ENCODE measurements at regions not wholly inside any gene's neighbourhood (a gene's known extent, or its start where the extent isn't known, plus 50 kb on each side); places are given as distances from the start of the nearest gene placed in this dataset.
"Not testable (repeated sequence)": the region's sequence is repeated elsewhere in the genome, so short reads cannot be mapped to it uniquely, and the experiment has no call there.

DNA sequence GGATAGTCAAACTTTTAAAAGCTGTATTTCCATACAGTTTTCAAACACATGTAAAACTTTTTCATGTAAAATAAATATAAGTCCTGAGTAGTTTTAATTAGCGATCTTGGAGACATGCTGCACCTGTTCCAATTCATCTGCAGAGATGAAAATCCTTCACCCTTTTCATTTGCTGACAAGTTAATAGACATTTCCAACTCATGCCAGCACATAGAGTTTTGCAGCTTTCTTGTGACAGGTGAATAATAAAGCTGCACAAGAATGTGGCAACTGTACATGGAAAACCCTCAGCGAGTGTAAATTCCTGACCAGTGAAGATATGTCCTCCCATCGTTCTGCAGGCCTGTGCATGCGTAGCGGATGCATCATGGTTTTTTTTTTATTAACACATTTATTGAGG is 771.4 kb downstream of the TDRD15 start:
- no peak for DNase-seq

DNA sequence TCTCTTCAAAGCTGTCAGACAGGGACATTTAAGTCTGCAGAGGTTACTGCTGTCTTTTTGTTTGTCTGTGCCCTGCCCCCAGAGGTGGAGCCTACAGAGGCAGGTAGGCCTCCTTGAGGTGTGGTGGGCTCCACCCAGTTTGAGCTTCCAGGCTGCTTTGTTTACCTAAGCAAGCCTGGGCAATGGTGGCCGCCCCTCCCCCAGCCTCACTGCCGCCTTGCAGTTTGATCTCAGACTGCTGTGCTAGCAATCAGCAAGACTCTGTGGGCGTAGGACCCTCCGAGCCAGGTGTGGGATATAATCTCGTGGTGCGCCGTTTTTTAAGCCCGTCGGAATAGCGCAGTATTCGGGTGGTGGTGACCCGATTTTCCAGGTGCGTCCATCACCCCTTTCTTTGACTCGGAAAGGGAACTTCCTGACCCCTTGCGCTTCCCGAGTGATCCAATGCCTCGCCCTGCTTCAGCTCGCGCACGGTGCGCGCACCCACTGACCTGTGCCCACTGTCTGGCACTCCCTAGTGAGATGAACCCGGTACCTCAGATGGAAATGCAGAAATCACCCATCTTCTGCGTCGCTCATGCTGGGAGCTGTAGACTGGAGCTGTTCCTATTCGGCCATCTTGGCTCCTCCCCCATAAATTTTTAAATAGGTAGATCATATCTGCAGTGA is 785.1 kb downstream of the TDRD15 start:
- not testable (repeated sequence) for DNase-seq

DNA sequence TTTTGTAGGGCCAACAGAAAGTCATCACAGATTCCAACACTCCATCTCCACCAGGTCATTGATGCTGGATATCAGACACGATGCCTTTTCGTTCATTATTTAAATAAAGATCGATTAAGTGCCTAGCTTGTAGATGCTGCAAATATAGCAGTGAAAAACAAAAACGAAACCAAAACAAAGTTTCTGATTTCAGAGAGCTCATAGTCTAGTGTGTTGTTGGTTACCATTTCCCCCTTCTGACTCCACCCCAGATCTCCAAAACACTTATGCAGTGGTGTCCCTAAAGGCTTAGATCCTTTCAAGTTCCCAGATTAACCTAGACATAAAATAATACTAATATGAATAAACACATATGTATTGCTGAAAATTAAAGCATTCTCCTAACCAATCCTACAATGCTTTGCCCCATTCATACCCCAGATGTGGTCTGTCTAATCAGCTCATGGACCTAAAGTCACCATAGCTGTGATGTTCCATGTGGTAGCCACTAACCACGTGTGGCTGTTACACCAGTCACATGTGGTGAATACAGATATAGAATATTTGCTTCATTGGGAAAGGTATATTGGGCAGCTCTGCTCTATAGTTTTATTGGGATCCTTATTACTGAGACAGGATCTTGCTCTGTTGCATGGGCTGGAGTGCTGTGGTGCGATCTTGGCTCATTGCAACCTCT is 787.2 kb downstream of the TDRD15 start:
- no peak for DNase-seq

DNA sequence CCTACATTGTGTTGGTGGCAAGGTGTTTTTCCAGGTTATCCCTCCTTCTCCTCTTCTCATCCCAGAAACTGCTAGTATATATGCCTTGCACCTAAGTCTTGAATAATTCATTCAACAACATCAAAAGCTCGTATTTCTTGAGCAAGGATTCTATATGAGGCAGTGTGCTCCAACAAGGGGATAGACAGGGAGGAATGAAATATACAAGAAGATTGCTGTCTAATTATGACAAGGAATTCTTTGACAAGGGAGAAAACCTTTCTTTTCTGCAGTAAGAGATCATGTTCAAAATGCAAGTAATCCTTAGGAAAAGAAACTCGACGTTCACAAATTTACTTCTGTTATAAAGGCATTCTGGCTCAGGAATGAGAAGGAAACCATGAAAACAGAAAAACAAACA is 788.6 kb downstream of the TDRD15 start:
- no peak for DNase-seq

DNA sequence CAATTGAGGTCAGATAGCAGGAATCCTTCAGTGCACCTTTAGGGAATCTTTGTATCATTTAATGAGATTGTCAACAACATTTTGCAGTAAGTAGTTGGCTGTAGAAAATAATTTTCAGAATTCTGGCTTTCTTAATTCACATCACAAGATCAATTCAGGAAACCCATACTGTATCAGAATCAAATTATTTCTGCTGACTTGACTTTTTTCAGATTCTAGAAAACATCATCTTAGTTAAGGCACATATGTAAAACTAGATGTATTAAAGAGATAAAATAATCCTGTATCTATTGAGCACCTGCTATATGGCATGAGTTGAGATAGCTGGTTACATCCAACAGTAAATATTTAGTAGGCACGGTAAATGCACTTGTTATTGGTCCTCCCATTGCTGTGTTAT is 791.4 kb downstream of the TDRD15 start:
- no peak for DNase-seq

DNA sequence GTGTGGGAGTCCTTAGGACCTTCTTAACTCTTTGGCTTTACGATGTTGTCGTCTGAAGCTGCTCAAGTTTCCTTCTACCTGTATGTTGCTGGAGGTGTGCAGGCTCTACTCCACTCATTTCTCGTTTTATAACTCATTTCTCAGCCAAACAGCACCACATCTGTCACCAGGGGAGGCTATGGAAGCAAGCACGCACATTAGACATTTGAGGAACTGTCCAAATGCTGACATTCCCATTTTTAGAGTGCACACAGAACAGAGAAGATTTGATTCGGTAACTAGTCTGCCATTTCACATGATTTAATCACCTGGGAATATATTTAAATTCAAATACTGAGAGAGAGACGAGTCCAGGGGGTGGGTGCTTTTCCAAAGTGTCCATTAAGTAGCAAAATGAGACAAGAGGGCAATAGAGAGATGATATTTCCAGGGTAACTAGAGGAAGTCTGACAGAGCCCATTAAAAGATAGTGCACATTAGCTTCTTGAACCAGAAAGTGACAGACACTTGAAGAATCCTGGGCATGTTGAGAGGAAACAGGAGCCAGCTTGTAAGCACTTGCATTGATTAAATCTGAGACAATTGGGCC is 793.3 kb downstream of the TDRD15 start:
- no peak for DNase-seq

DNA sequence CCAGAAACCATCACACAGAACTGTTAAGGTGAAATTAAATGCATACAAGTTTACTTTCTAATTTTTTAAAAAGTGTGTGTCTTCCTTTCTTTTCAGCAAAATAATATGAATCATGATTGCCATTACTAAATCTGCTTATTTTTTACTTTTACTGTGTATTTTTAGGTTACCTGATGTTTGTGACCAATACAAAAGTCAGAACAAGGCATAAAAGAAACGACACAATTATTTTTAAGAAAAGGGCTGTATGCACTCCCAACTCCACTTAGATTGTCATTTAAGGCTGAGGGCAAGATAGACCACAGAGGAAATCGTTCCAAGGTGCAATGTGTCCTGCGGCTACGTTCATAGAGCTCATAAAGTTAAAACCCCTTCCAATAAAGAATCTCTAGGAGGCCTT is 797.0 kb downstream of the TDRD15 start:
- no peak for DNase-seq

DNA sequence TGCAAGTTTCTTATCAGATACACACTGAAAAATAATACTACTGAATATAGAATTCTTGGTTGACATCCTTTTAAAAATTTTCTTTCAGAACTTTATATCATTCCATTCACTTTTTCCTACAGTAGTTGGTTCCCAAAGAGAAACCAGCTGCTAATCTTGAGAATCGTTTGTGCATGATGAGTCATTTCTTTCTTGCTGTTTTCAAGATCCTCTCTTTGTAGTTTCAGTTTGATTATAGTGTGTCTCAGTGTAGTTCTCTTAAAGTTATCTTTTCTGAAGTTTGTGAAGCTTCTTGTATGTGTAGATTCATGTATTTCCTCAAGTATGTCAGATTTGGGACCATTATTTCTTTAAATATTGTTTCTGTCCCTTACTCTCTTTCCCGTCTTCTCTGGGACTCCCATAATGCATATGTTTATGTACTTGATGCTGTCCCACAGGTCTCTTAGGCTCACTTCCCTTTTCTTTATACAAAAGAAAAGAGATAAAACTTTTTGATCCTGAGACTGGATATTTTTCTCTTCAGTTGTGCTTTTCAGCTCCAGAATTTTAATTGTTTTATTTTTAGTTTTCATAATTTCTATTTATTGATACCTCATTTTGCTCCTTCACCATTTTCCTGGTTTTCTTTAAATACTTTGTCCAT is 801.0 kb downstream of the TDRD15 start:
- DNase-seq: no peak

DNA sequence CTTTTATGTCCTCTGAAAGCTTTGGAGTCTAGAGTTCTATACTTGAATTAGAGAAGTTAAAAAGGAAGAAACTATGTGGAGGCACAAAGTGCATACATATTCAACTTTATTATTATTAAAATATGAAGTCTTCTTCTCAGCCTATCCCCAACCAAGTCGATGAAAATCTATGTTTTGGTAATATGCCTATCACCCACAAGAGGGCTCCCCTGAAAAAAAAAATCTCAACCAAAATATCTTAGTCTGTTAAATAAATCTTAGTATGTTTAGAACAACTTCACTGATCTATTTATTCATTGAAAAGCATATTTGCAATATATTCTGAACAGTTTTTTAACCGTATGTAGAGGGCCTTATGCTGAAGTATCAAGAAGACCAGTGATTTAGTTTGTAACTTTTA is 804.5 kb downstream of the TDRD15 start:
- DNase-seq: no peak

DNA sequence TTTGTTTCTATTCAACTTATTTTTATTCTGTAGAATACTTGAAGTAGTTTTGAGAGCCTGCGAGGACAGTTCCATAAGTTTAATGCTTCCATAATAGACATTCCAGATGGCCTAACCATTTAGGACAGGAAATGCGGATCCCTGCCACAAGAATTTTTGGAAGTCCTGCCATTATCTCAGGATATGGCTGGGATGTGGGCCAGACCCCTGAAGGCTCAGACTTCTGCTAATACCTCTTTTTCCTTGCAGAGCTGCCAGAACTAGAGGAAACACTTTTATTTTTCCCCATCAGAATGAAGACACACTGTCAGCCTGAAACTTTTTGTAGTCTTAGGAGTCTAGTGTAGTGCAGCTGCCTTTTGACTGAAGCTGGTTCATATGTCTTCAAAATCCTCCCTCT is 806.5 kb downstream of the TDRD15 start:
- DNase-seq: no peak

DNA sequence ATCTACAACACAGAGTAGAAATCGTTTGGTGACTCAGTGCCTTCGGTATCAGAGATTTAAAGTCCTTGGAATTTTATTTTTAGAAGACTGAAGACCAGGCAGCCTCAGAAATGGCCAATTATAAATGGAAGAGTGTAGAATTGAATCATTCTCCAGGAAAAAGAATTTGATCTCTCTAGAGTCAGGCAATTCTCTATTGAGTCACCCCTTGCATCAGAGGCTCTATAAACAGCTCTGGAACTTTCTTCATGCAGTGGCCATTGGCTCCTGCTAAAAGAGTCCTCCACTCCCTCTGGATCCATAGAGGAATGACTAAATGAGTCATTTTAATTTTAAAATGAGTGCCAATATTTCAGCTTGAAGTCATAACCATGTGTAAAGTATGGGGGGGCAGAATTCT is 816.2 kb downstream of the TDRD15 start:
- peak; percentile 18 for DNase-seq

DNA sequence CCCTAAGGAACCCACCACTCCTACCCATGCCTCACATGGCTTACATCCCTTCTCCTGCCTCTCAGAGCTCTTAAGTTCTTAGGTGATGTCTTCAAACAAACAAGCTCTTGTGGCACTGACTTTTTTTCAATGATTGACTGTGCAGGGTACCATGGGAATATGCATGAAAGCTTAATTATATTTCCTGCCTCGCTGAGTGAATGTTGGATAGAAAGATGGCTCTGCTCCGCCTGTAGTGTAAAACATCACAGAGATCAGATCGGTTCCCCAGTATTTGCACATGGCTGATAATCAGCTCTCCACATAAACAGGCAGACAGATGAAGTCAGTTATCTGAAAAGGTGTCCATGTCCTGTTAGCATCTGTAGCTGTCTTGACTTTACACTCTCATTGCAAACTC is 820.8 kb downstream of the TDRD15 start:
- DNase-seq: no peak

DNA sequence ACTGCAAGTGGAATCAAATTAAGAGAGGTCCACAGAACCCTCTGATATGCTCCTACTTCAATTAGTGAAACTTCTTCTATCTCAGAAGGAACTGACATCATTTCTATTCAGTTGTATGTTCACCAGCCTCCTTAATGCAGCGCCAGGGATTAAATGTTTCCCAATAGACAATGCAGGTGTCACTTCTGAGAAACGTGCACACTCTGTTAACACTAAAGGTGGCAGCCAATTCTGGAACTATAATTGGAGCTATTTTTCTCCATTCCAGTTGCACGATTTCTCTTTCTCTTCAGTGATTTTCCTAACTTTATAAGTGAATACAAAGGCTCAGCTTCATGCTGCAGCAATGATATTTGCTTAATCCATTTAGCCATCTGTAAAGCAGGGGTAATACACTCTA is 821.9 kb downstream of the TDRD15 start:
- DNase-seq: no peak

DNA sequence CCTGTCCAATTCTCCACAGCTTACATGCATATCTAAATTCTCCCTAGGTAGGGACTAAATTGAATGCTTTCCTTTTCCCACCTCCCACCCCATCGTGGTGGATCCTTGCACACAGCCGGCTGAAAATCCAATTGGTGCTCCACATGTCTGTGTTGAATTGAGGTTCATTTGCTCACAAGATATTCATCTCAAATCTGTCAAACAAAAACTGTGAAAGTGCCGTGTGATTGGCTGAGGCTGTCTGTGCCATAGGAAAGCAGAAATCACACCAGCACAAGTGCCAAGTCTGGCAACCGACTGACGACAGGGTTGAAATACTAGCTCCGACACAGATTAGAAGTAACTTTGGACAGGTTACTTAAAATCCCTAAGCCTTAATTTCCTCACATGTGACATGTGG is 823.3 kb downstream of the TDRD15 start:
- no peak for DNase-seq

DNA sequence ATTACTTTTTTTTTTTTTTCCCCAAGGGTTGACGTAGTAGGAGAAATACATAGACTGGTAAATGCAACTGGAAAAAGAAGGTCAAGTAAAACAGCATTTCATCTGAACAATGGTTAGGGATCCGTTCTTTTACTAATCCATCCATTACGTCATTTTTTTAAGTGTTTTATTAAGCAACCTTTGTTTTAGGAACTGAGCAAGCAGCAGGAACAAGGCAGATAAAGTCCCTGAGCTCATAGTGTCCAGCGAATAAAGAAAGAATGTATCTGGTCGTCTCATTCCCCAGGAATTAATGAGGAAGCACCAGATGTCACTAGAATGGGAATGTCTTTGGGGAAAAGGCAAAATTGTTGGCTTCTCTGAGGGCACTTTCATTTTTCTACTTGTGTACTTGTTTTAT is 842.4 kb downstream of the TDRD15 start:
- DNase-seq: peak; percentile 4

DNA sequence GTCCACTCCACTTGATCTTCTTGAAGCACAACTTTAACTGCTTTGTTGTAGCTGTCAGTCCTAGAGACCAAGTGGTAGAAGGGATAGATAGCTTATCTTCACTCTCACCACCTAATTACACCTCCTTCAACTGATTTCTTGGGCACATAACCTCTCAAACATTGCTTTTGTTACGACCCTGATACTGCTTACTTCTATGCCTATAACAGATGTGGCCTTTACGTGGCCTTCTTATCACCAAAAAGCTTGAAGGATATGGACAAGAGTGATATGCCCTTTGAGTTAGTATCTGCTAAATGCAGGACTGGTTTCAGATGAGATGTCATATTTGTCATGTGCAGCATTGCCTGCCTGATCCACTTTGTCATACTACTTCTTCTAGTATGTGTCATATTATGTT is 847.2 kb downstream of the TDRD15 start:
- DNase-seq: no peak

DNA sequence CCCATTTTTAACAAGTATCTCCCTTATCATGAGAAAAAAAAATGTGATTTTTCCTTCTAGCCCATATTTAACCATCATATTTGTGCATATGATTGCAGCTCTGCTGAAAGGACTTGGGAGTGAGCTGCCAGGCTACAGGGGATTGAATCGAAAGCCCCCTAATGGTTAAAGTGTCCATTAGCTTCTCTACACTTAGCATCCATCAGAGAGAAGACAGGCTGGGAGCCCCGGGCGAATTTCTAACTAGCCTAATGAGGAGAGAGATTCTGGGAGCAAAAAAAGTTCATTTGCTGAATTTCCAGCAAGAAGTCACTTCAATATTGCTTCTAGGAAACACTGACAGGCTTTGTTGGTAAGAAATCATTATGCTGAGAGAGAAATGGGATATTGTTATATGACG is 848.8 kb downstream of the TDRD15 start:
- DNase-seq: no peak

DNA sequence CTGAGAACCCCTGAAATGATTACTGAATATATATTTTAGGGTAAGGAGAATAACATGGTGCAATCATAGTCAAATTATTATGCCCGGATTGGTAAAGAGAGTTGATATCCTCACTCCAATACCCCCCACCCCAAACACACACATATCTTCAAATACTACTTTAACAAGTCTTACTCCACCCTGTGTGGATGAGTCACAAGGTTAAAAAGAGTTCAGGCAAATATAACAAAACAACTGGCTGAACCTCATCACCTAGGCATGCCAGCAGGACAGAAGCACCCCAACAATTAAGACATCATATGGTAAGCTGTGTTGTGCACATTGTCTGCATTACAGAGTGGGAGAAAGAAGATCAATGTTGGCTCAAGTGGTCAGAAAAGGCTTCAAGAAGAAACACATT is 857.4 kb downstream of the TDRD15 start:
- no peak for DNase-seq

DNA sequence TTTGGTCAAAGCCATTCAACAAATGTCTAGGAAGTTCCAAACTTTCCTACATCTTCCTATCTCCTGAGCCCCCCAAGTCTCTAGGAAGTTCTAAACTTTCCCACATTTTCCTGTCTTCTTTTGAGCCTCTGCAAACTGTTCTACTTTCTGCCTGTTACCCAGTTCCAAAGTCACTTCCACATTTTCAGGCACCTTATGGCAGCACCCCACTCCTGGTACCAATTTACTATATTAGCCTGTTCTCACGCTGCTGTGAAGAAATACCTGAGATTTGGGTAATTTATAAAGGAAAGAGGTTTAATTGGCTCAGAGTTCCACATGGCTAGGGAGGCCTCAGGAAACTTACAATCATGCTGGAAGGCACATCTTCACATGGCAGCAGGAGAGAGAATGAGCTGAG is 869.2 kb downstream of the TDRD15 start:
- no peak for DNase-seq

DNA sequence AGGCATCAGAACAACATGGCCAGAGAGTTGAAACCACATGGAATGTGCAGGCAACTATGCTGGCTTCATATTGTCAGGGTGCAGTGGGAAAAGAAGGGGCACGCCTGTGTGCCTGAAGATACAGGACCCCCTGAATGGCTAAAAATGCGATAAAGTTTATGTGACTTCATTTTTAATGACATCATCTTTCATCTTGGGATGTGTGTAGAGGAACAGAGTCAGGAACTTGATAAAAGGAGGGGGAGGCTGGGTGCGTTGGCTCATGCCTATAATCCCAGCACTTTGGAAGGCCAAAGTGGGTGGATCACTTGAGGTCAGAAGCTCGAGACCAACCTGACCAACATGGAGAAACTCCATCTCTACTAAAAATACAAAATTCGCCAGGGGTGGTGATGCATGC is 872.6 kb downstream of the TDRD15 start:
- DNase-seq: no peak

DNA sequence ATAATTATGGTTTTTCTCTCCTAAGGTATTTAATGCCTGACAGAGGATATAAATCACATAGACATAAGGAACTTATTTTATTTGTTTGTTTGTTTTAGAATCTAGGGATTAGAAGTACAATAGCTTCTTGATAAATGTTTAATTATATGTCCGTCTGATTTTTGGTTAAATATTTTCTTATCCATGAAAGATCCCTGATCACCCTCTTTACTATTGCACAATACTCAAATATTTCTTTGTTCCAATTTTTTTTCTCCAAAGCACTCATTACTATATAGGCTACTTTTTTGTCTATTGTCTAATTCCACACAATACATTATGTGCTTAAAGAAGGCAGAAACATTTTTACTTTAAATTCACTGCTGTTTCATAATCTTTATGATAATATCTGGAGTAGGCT is 875.8 kb downstream of the TDRD15 start:
- no peak for DNase-seq

DNA sequence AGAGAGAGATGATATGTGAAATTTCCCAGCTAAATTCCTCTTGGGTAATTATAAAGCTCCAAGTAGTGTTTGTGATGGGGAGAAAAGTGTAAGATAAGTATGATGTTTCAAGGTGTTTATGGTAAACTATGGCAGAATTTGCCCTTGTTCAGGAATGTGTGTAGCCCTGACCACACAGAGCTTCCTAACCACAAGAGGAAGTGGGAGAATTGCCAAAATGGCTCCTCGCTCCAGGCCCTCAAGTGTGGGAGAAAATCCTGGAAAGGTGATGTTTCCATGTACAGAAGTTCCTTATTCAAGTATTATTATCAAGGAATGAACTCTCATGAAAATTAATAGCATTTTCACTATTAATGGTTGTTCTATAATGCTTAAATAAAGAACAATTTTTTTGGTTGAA is 878.3 kb downstream of the TDRD15 start:
- DNase-seq: no peak

DNA sequence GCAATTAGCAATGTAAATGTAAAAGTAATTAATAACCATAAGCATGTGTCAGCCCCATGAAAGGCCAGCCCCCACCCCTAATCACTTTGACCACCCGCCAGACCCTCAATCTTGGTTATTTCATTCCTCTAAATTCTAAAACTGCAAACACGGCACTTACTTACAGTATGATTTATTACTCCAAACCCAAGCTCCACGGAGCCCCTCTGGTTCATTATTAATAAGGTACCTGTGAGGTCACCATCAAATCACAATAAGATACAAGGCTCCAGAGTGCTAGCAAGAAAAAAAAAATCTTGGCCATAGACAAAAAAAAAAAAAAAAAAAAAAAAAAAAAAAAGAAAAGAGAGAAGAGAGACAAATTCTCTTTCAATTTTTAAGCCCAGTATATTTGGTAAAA is 879.5 kb downstream of the TDRD15 start:
- DNase-seq: no peak

DNA sequence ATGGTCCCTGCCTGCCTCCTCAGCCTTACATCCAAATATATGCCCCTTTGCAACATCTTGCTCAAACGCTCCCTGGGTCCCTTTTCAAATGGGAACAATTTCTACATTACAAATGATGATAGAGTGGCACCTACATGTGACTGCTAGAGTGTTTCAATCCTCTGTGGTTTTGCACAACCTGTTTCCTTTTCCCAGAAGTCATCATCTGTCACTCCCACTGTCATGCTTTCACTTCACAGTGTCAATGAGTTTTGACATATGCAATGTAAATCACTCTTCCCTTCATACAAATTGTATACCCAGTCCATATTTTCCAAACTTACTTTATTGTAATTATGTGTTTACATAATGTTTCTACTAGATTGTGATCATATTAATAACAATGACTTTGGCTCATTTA is 887.3 kb downstream of the TDRD15 start:
- DNase-seq: no peak
